LNCaP clone FGC (cell line): ENCODE measurements at regions not wholly inside any gene's neighbourhood (a gene's known extent, or its start where the extent isn't known, plus 50 kb on each side); places are given as distances from the start of the nearest gene placed in this dataset.
"Not testable (repeated sequence)": the region's sequence is repeated elsewhere in the genome, so short reads cannot be mapped to it uniquely, and the experiment has no call there.

Source experiments
- DNase-seq: peaks from one replicate; pipeline ENCODE4 v3.0.0-alpha.2; 2011; ENCODE audit warnings: low read depth
- H3K4me3 ChIP-seq: 2 replicates; pipeline ENCODE4 v1.5.1; 2011; ENCODE audit warnings: mild to moderate bottlenecking, low read depth, low read length, control low read depth
- TF ChIP-seq, protein P1 (sequence below): IDR thresholded peaks from 2 replicates; pipeline ENCODE4 v1.5.1; 2012; ENCODE audit warnings: mild to moderate bottlenecking; ENCODE audit not compliant: control insufficient read depth, insufficient read depth; ENCODE audit errors: extremely low read depth

GRCh38 chr13:40039061-40039460, 383.6 kb downstream of the COG6 start:
- H3K4me3 ChIP-seq = no peak overlapping the region
- TF ChIP-seq, protein P1, sequence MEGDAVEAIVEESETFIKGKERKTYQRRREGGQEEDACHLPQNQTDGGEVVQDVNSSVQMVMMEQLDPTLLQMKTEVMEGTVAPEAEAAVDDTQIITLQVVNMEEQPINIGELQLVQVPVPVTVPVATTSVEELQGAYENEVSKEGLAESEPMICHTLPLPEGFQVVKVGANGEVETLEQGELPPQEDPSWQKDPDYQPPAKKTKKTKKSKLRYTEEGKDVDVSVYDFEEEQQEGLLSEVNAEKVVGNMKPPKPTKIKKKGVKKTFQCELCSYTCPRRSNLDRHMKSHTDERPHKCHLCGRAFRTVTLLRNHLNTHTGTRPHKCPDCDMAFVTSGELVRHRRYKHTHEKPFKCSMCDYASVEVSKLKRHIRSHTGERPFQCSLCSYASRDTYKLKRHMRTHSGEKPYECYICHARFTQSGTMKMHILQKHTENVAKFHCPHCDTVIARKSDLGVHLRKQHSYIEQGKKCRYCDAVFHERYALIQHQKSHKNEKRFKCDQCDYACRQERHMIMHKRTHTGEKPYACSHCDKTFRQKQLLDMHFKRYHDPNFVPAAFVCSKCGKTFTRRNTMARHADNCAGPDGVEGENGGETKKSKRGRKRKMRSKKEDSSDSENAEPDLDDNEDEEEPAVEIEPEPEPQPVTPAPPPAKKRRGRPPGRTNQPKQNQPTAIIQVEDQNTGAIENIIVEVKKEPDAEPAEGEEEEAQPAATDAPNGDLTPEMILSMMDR = no peak
- DNase-seq = no peak

- H3K4me3 ChIP-seq = no peak overlapping the region
- DNase-seq = no peak
- TF ChIP-seq, protein P1 = no peak
These were observed 387.5 kb downstream of the COG6 start for GRCh38 chr13:40042991-40043390.

- TF ChIP-seq, protein P1 = no peak
- no peak for DNase-seq
- H3K4me3 ChIP-seq = no peak overlapping the region
These were observed 388.3 kb downstream of the COG6 start for GRCh38 chr13:40043764-40044163.

DNA sequence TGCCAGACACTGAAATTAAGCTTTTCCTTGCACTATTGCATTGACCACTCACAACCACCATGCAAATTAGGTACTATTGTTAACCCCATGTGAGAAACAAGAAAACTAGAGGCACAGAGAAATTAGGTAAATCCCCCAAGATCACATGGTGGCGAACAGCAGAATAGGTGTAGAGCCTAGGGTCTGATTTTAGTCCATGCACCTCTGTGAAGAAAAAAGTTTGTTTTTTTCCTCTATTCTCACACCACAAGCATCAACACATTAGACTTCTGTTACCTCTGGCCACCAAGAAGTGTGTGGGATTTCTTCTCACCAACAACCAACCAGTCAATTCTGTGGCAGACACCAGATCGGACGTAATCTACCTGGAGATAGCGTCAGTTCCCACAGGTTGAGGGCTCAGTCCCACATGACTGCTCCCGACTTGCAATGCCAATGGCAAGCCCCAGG, 391.9 kb downstream of the COG6 start:
- no peak for DNase-seq
- TF ChIP-seq, protein P1 = no peak
- no peak overlapping the region for H3K4me3 ChIP-seq

DNA sequence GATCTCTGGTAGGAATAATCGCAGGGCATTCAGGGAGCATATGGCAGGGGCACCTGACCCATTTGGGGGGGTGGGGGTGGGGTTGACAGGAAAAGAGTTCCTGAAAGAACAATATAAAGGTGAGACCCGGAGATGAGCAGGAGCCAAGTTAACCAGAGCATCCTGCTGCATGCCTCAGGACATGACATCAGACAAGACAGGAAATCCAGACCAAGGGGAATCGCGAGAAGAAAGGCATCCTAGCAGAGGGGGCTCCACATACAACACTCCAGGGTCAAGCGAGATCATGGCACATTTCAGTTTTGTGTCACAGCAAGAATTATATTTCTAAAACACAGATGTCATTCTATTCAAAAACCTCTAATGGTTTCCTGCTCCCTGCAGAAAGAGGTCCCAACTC, 393.1 kb downstream of the COG6 start:
- no peak for DNase-seq
- TF ChIP-seq, protein P1 = no peak
- H3K4me3 ChIP-seq = no peak overlapping the region

- TF ChIP-seq, protein P1 = no peak
- no peak overlapping the region for H3K4me3 ChIP-seq
- no peak for DNase-seq
These were observed 397.5 kb downstream of the COG6 start for GRCh38 chr13:40052954-40053353.

GRCh38 chr13:40053401-40053800, 397.9 kb downstream of the COG6 start:
- no peak for DNase-seq
- TF ChIP-seq, protein P1 = no peak
- no peak overlapping the region for H3K4me3 ChIP-seq

- DNase-seq, H3K4me3 ChIP-seq: not testable (repeated sequence)
These were observed 399.0 kb downstream of the COG6 start for GRCh38 chr13:40054422-40054821.
